H7 (cell line): ENCODE measurements at regions not wholly inside any gene's neighbourhood (a gene's known extent, or its start where the extent isn't known, plus 50 kb on each side); places are given as distances from the start of the nearest gene placed in this dataset.

ENCODE experiments used
- DNase-seq: peaks from one replicate; pipeline ENCODE4 v3.0.0; 2012
- H3K27me3 ChIP-seq: 2 replicates; pipeline ENCODE4 v1.6.0; 2011; ENCODE audit warnings: mild to moderate bottlenecking, low read length; ENCODE audit not compliant: control insufficient read depth, insufficient read depth
- H3K36me3 ChIP-seq: replicated peaks from 2 replicates; pipeline ENCODE4 v1.5.1; 2011; ENCODE audit warnings: low read length; ENCODE audit not compliant: control insufficient read depth, insufficient read depth
- H3K4me3 ChIP-seq: 2 replicates; pipeline ENCODE4 v1.5.1; 2011; ENCODE audit warnings: low read depth, mild to moderate bottlenecking, control low read depth, low read length, moderate library complexity; ENCODE audit not compliant: insufficient read depth

- no peak overlapping the region for H3K4me3 ChIP-seq
- H3K27me3 ChIP-seq: no peaks in the 10 kb centered on the region
- no peaks in the 10 kb centered on the region for H3K36me3 ChIP-seq
- DNase-seq: no peak
Observed at GRCh38 chr9:135022191-135022870, 65.1 kb upstream of the OLFM1 start.

GRCh38 chr9:135023088-135023785 lies 64.2 kb upstream of the OLFM1 start:
- no peak for DNase-seq
- Histone ChIP-seq H3K36me3 (no peaks in the 10 kb centered on the region), H3K4me3 (no peak overlapping the region), H3K27me3 (no peaks in the 10 kb centered on the region)

GRCh38 chr9:135023786-135024405 lies 63.6 kb upstream of the OLFM1 start:
- DNase-seq: no peak
- H3K27me3 ChIP-seq: no peaks in the 10 kb centered on the region
- no peak overlapping the region for H3K4me3 ChIP-seq
- no peaks in the 10 kb centered on the region for H3K36me3 ChIP-seq

DNA sequence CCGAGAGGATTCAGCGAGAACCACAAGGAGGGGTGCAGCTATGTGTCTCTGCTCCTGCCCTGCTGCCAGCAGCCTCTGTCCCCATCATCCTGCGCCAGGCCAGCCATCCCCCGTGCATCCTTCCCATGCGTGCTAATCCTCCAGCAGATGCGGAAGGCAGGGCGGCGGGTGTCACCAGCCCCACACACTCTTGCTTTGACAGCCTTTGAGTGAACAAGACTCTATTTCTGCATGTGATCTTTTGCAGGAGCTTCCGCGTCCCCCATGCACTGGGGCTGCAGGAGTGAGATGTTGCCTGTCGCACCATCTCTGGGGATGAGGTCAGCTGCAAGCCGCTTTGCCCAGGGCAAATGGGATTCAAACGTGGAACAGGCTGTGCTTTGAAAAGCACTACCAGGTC lies 58.0 kb upstream of the OLFM1 start:
- Histone ChIP-seq H3K27me3 (no peaks in the 10 kb centered on the region), H3K4me3 (no peak overlapping the region), H3K36me3 (no peaks in the 10 kb centered on the region)
- DNase-seq: no peak

DNA sequence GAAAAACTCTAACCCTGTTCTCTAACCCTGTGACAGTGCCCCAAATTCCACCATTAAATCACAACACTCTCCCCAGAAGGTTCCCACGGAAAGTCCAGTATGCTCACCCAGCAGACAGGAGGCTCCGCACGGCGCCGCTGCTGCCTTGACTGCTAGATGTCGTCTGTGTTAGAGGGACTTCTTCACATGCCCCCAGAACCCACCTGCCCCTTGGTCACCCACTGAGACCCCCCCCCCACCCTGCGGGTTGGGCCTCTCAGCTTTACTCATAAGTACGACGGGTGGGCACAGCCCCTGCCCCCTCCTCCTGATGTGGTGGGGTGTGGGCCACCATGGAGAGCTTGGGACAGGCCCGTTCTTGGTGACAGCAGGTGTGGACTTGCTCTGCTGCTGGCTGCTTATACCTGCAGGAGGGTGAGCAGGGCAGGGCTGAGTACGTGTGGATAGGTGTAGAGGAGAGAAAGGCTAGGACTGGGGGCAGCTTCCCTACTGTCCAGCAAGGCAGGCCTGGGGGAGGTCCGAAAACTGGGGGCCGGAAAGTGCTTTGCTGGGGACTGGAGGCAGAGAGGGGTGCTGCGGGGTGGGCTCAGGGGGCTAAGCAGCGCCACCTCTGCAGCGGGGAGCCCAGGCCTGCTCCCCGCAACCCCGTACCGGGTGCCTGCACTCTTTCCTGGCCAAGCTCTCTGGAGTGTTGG lies 57.5 kb upstream of the OLFM1 start:
- Histone ChIP-seq H3K36me3 (no peaks in the 10 kb centered on the region), H3K27me3 (no peaks in the 10 kb centered on the region), H3K4me3 (no peak overlapping the region)
- DNase-seq: no peak

DNA sequence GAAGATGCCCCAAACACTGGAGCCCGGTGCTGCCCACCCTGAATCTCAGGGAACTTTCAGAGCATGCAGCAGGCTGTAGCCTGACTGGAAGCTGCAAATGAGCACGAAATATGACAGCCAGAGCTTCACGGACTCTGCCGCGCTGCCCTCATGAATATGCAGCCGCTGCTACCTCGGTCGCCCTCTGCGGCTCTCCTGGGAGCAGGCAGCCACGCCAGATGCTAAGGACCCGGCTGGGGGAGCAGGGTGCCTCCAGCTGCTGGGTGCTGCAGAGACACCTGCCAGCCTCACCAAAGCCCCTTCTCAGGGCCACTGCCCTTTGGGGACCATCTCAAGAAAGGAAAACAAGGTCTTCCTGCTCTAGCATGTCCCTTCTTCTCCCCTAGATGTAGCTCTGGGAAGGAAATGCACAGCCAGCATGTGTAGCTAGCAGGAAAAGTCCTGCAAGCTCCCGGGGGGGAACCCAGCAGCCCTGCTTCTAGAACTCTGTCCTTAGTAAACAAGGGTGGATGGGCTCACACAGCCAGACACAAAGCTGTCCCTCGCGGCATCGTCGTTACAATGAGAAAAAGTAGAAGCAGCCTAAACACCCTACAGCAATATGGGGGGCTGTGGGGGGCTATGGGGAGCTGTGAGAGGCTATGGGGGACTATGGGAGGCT lies 56.8 kb upstream of the OLFM1 start:
- Histone ChIP-seq H3K27me3 (no peaks in the 10 kb centered on the region), H3K36me3 (no peaks in the 10 kb centered on the region)

DNA sequence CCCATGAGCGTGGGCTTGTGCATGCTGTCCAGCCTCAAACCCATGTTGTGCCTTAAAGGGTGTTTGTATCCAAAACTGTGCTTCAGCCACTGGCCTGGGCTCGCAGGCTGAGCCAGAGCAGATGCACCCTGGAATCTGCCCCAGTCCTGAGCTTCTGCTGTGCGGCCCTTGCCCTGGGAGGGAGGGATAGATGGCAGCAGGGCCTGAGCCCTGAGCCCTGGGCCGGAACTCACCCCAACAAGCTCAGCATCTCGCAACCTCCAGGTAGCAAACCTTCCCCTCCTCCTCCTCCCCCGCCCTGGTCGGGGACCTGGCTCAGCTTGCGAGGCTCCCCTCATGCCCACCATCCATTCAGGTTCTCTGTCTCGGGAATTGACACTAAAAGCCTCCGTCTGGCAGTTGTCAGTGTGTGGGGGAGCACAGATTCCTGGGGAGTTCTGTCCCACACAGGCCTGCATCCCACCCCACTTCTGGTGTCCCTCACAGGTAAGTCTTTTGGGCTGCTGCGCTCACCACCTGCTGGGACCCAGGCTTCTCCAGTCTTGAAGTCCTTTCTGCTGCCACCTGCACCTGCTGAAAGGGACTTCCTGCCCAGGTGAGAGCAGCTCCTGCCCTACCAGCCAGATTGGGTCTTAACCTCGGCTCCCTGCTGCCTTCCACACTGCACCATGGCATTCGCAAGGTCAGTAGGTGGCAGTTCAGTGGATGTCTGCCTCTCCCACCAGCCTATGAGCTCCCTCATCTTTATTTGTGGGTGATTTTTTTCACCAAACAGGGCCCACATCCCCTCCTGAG lies 55.2 kb upstream of the OLFM1 start:
- Histone ChIP-seq H3K27me3 (no peaks in the 10 kb centered on the region), H3K4me3 (no peak overlapping the region), H3K36me3 (no peaks in the 10 kb centered on the region)
- DNase-seq: no peak

More for the DNA sequence above, 56.8 kb upstream of the OLFM1 start:
- no peak for DNase-seq
- H3K4me3 ChIP-seq: no peak overlapping the region

- no peaks in the 10 kb centered on the region for H3K27me3 ChIP-seq
- DNase-seq: no peak
Observed at GRCh38 chr9:135032868-135033460, 54.5 kb upstream of the OLFM1 start.

DNA sequence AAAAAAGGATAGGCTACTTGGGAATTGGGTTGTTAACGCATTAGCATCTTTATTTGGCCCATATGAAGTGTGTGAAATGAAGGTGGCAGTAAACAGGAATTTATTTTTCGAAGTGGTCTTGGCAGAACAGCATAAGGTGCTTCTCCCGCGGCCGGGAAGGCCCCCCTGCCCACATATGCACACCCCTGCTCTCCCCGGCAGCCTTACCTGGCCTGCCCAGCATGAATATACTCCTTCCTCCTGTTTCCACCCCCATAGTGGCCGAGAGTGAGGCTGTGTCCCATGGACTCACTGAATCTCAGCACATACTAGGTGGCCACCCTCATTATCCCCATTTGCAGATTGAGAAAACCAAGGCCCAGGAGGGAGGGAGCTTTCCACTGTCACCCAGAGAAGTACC lies 54.0 kb upstream of the OLFM1 start:
- H3K27me3 ChIP-seq: no peaks in the 10 kb centered on the region
- DNase-seq: no peak
- no peak overlapping the region for H3K4me3 ChIP-seq
- no peaks in the 10 kb centered on the region for H3K36me3 ChIP-seq

More at GRCh38 chr9:135032868-135033460, 54.5 kb upstream of the OLFM1 start:
- Histone ChIP-seq H3K4me3 (no peak overlapping the region), H3K36me3 (no peaks in the 10 kb centered on the region)

DNA sequence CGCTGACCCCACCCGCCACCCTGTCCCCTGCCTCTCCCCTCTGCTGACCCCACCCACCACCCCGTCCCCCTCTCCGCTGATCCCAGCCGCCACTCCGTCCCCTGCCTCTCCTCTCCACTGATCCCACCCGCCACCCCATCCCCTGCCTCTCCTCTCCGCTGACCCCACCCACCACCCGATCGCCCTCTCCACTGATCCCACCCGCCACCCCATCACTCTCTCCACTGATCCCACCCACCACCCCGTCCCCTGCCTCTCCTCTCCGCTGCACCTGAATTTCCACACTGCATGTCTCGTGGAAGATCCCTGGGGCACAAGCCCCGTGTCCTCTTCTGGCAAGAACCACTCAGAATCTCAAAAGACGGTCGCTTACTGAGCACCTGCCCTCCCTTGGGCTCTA lies 53.4 kb upstream of the OLFM1 start:
- H3K27me3 ChIP-seq: no peaks in the 10 kb centered on the region
- no peak overlapping the region for H3K4me3 ChIP-seq
- no peaks in the 10 kb centered on the region for H3K36me3 ChIP-seq
- no peak for DNase-seq

GRCh38 chr9:135035781-135036760 lies 51.4 kb upstream of the OLFM1 start:
- H3K27me3 ChIP-seq: no peaks in the 10 kb centered on the region
- H3K4me3 ChIP-seq: no peak overlapping the region
- no peaks in the 10 kb centered on the region for H3K36me3 ChIP-seq
- DNase-seq: no peak

DNA sequence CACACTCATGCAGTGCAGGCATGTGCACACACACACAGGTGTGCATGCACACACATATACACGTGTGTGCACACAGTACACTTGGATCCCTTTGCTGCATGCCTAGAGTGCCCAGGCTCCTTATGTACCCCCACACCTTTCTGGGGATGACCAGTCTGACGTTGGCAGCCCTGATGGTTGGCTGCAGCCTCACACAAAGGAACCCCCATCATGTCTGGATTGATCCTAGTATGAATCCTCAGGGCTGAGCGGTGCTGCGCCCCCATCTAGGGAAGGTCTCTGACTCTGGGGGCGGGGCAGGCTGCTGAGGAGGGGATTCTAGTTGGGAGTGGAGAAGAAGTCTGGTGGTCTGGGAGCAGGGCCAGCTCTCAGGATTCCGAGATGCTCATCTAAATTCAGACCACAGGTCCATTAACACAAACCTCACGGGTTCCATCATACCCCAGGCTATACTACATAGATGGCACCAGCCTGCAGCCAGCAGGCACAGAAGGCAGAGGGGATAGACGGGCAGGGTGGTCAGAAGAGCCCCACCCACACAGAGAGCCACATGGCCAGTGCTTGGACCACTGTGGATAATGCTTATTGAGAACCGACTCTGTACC lies 50.5 kb upstream of the OLFM1 start:
- Histone ChIP-seq H3K36me3 (no peaks in the 10 kb centered on the region), H3K4me3 (no peak overlapping the region), H3K27me3 (no peaks in the 10 kb centered on the region)
- DNase-seq: no peak
